Activated B cell treated with CpG ODN at 0.5 μM for 24 hours (primary cell): ENCODE measurements at regions not wholly inside any gene's neighbourhood (a gene's known extent, or its start where the extent isn't known, plus 50 kb on each side); places are given as distances from the start of the nearest gene placed in this dataset.

Source experiments
- ATAC-seq: fragments of 200-7000 bp; cut with Tn5 transposase; one replicate; pipeline ENCODE4 v1.10.0; 2021; ENCODE audit warnings: low read depth, mild to moderate bottlenecking, moderate library complexity
- CTCF ChIA-PET: fragments of 350-600 bp; sonication (Branson Sonifier 250); formaldehyde crosslinking; loops from one replicate; lab custom pipeline; 2021; ENCODE audit warnings: antibody characterized with exemption; lab: Charles Lee
- POLR2A ChIA-PET: fragments of 350-600 bp; sonication (Branson Sonifier 250); formaldehyde crosslinking; loops from one replicate; lab custom pipeline; 2021; ENCODE audit warnings: antibody characterized with exemption; lab: Charles Lee
- DNase-seq: peaks from one replicate; pipeline ENCODE4 v3.0.0; 2022
- H3K27ac Mint-ChIP-seq: one replicate; pipeline ENCODE4 v1.8.0; 2020; ENCODE audit warnings: mixed read lengths
- H3K27me3 Mint-ChIP-seq: one replicate; pipeline ENCODE4 v1.8.0; 2021; ENCODE audit warnings: mixed read lengths
- H3K36me3 Mint-ChIP-seq: one replicate; pipeline ENCODE4 v1.8.0; 2021; ENCODE audit warnings: low read depth, mixed read lengths
- H3K4me1 Mint-ChIP-seq: one replicate; pipeline ENCODE4 v1.8.0; 2021; ENCODE audit warnings: mixed read lengths
- H3K4me3 Mint-ChIP-seq: one replicate; pipeline ENCODE4 v1.8.0; 2020; ENCODE audit warnings: mild to moderate bottlenecking, mixed read lengths
- H3K9me3 Mint-ChIP-seq: one replicate; pipeline ENCODE4 v1.8.0; 2020; ENCODE audit warnings: mixed read lengths
- intact Hi-C: fragments of 100-400 bp; cut with micrococcal nuclease; formaldehyde crosslinking; loops from one replicate; pipeline ENCODE4 v1.15.1; 2024
- TF ChIP-seq, protein P1 (sequence below): fragments of 200-600 bp; IDR thresholded peaks from one replicate; pipeline ENCODE4 v1.8.0; 2022; ENCODE audit warnings: antibody characterized with exemption, mild to moderate bottlenecking

DNA sequence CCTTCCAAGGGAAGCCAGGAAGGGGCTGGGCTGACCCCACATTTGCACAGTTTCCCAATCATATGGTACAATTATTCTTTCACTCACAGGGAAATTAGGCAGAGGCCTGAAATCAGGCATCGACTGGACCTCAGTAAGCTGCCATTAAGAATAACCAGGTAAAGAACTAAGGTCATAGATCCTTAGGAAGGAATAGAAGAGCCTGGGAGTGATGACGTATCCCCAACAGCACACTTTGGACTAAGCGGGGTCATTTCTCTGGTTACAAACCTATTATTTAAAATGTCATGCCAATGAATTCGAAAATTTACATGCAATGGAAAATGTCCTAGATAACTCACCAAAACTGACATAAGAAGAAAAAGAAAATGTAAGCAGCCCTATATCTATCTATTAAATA is 118.2 kb downstream of the BRD1 start:
- Mint-ChIP-seq H3K4me1 (peaks cover 4% of the 10 kb centered on the region), H3K36me3 (no peaks in the 10 kb centered on the region), H3K9me3 (peaks cover 16% of the 10 kb centered on the region), H3K4me3 (no peak overlapping the region), H3K27ac (no peak overlapping the region), H3K27me3 (peaks cover 64% of the 10 kb centered on the region)
- TF ChIP-seq, protein P1, sequence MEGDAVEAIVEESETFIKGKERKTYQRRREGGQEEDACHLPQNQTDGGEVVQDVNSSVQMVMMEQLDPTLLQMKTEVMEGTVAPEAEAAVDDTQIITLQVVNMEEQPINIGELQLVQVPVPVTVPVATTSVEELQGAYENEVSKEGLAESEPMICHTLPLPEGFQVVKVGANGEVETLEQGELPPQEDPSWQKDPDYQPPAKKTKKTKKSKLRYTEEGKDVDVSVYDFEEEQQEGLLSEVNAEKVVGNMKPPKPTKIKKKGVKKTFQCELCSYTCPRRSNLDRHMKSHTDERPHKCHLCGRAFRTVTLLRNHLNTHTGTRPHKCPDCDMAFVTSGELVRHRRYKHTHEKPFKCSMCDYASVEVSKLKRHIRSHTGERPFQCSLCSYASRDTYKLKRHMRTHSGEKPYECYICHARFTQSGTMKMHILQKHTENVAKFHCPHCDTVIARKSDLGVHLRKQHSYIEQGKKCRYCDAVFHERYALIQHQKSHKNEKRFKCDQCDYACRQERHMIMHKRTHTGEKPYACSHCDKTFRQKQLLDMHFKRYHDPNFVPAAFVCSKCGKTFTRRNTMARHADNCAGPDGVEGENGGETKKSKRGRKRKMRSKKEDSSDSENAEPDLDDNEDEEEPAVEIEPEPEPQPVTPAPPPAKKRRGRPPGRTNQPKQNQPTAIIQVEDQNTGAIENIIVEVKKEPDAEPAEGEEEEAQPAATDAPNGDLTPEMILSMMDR, result no peak
- DNase-seq (no peak), ATAC-seq (no peak)
- ChIA-PET CTCF (no interaction called here), POLR2A (no interaction called here)
- intact Hi-C loops, result no loop called here

DNA sequence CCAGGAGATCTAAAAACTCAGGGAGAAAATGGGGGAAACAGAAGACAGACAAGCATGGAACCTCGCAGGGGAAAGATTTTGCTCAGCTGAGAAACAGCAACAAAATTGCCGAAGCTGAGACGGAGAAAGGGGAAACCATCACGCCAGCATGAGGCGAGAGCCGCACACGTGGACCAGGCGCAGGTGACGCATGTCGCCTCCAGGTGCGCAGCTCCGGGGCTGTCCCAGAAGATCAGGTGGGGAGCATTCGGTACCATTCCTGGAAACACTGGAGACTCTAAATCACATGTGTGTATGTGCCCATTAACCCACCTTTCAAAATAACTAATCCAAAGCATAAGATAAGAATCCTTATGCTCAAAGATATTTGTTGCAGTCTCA is 121.7 kb downstream of the BRD1 start:
- Mint-ChIP-seq H3K9me3 (peaks cover 26% of the 10 kb centered on the region), H3K27me3 (peaks cover 53% of the 10 kb centered on the region), H3K4me1 (peaks cover 4% of the 10 kb centered on the region), H3K4me3 (no peak overlapping the region), H3K27ac (no peak overlapping the region), H3K36me3 (no peaks in the 10 kb centered on the region)
- CTCF ChIA-PET, result no interaction called here
- TF ChIP-seq, protein P1, result no peak
- POLR2A ChIA-PET, result no interaction called here
- ATAC-seq, result no peak
- intact Hi-C loops, result no loop called here
- DNase-seq, result no peak

DNA sequence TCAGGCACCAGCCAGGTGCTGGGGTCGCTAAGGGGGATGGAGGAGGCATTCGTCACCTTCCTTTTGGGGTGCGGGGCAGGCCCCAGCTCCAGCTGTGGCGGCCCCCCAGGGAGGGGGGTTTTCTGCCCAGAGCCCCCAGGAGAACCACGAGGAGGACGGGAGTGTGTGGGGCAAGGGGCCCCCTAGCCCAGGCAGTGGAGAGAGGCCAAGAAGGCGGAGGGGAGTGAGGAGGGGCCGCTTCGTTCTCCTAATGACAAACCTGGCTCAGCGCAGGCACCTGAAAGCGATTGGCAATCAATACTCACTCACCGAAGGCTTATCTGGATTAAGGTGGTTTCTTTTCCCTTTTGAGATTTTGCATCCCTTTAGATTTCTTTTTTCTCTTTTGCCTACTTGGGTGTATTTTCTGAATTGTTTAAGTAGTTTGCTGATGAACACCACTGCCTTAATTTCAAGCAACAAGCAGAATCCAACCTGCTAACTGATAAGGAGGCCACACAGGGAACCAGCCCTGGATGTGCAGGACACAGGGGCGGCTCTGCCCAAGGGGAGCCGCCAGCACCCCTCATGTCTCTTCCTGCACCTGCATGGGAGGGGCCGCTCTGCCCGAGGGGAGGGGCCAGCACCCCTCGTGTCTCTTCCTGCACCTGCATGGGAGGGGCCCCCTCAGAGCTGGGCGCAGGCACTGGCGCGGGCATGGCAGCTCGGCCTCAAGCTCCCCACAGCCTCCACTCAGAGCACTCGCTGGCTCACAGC is 122.3 kb downstream of the BRD1 start:
- ChIA-PET POLR2A (no interaction called here), CTCF (no interaction called here)
- intact Hi-C loops, result no loop called here
- H3K9me3 Mint-ChIP-seq, result peaks cover 22% of the 10 kb centered on the region
- no peak overlapping the region for H3K27ac Mint-ChIP-seq
- peaks cover 52% of the 10 kb centered on the region for H3K27me3 Mint-ChIP-seq
- TF ChIP-seq, protein P1, result no peak
- H3K4me1 Mint-ChIP-seq, result peaks cover 4% of the 10 kb centered on the region
- DNase-seq, result no peak
- ATAC-seq, result no peak
- H3K36me3 Mint-ChIP-seq, result no peaks in the 10 kb centered on the region
- H3K4me3 Mint-ChIP-seq, result no peak overlapping the region

DNA sequence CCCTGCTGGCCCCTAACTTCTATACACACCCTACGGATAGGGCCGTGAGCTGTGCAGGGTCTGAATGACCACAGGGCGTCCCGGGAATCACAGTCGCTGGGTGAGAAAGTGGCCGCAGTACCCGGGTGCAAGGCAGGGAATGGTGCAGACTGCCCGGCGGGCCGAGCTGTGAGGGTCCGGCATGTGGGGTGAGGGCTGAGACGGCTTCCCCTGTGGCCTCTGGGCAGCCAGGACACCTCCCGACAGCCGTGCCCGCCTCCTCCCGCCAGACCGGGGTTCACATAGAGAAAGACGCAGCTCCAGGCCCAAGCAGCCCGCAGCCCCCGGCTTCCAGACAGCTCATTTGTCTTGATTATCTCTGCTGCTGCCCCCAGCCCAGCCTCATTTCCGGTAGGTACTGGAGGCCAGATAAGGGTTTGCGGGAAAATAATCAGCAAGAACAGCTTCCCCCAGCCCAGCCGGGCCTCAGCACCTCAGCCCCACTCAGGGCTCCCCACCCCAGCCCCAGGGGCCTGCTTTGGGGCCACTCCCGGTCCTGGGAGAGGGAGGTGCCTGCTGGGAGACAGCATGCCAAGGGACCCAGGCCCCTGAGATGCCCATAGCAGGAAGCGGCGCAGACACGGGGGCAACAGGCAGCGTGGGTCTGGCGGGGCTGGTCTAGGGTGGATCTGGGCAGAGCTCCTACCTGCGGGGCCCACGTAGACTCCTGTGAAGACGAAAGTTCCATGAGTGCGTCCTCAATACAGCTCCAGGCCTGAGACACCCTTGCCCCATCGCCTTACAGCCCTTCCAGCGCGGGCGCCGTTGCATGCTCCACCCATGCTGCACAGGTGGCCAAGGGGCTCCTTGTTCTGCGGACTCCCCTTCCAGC is 123.1 kb downstream of the BRD1 start:
- Mint-ChIP-seq H3K4me3 (no peak overlapping the region), H3K9me3 (peaks cover 14% of the 10 kb centered on the region), H3K36me3 (no peaks in the 10 kb centered on the region), H3K27me3 (peaks cover 48% of the 10 kb centered on the region), H3K4me1 (peaks cover 4% of the 10 kb centered on the region), H3K27ac (no peak overlapping the region)
- ATAC-seq, result no peak
- ChIA-PET CTCF (no interaction called here), POLR2A (interaction anchor here (0.9 kb wide), 1 partner anchor 52 kb away, joined by 3 read pairs; no protein-coding TSS in a partner anchor)
- DNase-seq, result no peak
- intact Hi-C loops, result no loop called here
- TF ChIP-seq, protein P1, result no peak

DNA sequence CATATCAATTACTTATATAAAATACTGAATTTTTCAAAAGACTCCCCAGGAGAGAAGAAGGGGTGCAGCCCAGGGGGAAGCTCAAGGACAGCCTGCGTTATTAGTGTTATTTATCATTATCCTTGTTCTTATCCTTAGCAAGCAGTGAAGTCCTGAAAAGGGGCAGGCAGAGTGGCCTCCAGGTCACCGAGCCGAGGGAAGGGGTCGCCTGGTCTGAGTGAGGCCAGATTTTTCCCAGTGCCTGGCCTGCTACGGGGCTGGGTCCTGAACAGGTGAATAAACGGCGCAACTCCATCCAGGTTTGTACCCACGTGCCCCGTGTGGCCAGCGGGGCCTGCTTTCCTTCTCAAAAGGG is 123.7 kb downstream of the BRD1 start:
- intact Hi-C loops, result no loop called here
- no peak overlapping the region for H3K27ac Mint-ChIP-seq
- ChIA-PET POLR2A (interaction anchor here (0.9 kb wide), 1 partner anchor 51 kb away, joined by 3 read pairs; no protein-coding TSS in a partner anchor), CTCF (no interaction called here)
- H3K36me3 Mint-ChIP-seq, result no peaks in the 10 kb centered on the region
- peaks cover 4% of the 10 kb centered on the region for H3K4me1 Mint-ChIP-seq
- TF ChIP-seq, protein P1, result no peak
- no peak overlapping the region for H3K4me3 Mint-ChIP-seq
- H3K9me3 Mint-ChIP-seq, result peaks cover 12% of the 10 kb centered on the region
- ATAC-seq (no peak), DNase-seq (no peak)
- H3K27me3 Mint-ChIP-seq, result peaks cover 46% of the 10 kb centered on the region
